GM19351 (cell line): ENCODE measurements at regions not wholly inside any gene's neighbourhood (a gene's known extent, or its start where the extent isn't known, plus 50 kb on each side); places are given as distances from the start of the nearest gene placed in this dataset.

Experiments
- ATAC-seq: cut with Tn5 transposase; IDR thresholded peaks from one replicate; pipeline ENCODE4 v1.9.1; 2021; ENCODE audit warnings: mild to moderate bottlenecking, moderate library complexity; ENCODE audit not compliant: unreplicated experiment

DNA sequence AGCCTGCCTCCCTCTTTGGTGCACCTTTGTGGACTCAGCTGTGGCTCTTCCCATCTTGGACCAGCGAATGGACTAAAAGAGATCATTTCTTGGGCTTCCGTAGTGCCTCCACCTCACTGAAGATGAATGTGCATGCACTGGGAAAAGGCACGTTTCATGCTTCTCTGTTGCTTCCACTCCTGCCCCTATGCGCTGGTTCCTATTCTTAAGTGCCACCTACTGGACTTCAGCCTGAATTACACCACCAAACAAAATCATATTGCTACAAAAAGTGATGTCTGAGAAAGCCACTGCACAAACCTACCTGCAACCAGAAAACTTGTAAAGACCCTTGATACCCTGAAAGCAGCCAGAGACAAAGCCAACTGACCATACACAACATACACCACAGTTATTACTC, 695.6 kb downstream of the TSN start:
- ATAC-seq: no peak

DNA sequence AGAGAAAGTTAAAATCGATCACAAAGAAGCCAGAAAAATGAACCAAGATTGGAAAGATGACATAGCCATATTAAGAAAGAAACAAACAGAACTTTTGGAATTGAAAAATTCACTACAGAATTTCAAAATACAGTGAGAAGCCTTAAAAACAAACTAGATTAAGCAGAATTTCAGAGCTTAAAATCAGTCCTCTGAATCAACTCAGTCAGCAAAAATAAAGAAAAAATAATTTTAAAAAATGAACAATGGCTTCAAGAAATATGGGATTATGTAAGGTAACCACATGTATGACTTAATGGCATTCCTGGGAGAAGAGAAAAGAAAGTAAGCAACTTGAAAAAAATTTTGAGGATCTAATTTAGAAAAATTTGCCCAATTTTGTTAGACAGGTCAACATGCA, 696.2 kb downstream of the TSN start:
- ATAC-seq: no peak

DNA sequence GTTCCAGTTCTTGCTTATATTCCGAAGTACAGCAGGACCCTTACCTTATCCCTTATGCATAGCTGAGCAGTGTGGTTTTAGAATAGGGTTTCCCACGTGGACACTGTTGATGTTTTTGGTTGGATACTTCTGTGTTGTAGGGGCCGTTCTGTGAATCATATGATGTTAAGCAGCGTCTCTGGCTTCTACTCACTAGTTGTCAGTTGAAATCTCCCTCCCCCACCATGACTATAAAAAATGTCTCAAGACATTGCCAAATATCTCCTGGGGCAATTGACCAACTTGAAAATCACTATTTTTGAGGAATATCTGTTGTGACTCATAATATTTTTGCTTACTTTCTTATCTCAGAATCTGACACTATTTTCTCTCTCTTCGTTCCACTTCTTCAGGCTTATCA, 713.7 kb downstream of the TSN start:
- no peak for ATAC-seq

DNA sequence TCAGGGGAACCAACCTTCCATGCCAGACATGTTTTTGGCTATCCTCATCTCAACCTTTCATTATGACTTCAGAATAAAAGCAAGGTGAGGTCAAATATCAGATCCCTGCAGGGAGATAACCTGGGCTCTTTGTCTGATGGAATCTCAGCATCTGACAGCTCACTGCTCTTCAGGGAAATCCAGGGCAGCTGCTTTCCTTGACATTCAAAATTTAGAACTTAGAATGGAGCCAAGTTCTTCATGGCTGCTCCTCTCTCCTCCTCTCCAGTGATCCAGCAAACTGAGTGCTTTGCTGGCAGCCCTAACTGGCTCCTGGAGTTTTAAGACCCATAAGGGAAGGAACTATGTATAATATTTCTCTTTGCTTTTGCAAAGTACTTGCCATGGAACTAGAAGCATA, 716.3 kb downstream of the TSN start:
- ATAC-seq: no peak

DNA sequence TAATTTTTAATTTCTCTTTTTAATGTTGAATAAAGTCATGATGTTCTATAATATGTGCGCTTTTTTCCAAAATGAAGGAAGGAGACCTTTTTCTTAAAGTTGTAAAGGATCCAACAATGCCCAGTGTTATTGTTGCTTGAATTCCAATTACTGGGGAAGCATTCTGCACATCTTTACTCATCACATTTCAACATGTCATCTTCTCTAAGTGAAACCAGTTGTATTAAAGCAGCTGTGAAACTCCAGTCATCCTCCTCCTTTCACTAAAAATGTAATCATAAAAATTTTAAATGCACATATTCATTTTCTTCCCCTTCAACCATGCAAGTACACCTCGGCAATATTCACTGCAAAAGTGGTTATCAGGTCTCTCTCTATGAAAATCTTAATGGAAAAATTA, 722.7 kb downstream of the TSN start:
- no peak for ATAC-seq

DNA sequence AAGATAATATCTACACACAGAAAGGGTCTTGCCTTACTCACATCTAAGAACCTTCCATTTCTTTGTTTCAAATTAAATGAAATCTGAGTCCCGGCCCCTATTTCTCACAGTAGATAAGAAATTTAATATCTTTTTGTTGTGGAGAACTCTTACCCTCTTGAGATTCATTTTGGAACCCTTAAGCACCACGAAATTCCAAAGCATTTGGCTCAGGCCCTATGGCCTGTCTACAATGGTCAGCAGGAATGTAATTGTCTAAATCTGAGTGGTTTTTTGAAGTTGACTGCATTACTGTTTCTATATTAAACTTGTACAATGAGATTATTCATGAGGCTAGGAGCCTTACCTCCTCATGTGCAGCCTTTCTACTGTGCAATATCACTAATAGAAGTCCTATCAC, 723.3 kb downstream of the TSN start:
- no peak for ATAC-seq

DNA sequence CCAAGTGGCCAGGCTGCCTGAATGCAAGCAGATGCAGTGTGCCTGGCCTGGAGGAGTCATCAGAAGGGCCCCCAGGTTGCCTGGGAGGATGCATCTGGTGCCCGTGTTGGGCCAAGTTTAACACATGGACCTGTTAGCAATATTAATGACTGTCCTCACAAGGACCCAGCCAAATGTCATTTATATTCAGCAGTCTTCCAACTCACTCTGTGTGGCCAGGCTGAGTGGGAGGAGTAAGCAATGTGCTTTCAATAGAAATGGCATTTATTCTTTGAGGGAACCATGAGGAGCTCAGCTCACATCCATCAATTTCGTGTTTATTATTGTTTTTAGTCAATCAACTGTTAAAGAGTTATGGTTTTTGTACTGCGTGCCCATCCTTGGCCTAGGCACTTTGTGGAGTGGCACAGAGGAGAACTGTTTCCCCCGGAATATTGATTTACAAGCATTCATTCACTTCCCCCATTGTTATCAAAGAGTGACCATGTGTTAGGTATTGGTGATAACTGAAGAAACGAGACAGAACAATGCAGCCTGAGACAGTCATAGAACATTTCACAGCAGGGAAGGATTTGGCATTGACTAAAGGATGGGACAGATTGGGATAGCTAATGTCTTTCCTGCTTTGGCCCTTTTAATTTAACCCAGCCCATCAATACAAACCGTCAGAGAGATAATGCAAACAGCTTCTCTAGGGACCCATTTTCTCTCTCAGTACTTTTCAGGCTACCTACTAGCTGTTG, 725.2 kb downstream of the TSN start:
- no peak for ATAC-seq

DNA sequence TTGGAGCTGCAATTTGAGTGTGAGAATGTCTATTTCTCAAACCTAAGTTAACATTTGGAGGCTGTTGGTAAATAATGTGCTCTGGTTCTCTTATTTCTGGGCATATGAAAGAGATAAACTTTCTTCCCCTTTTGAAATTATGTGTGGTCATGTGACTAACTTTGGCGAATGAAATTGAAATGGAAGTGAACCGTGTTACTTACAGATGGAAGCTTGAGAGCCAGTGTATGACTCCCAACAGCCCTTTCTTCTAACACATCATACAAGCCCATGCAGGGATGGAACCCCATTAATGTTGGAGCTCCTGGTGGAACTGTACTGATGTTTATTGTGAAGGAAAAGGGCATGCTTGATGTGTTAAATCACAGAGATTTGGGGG, 725.8 kb downstream of the TSN start:
- ATAC-seq: no peak

DNA sequence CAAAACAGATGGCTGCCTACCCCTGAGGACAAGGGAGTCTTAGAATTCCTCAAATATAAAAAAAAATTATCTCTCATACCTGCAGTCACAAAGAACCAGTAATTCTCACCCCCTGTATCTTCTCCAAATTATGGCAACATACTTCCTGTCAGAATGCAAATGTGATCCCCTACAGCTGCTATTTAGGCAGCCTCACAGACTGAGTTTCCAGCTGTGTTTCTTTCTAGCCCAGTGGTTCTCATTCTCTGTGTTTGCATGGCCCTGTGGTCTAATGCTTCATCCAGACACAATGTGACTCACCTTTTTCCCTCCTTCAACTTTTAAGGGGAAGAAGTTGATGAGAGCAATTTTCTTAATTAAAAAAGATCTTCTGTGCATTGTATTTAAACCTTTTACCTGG, 726.3 kb downstream of the TSN start:
- ATAC-seq: no peak

DNA sequence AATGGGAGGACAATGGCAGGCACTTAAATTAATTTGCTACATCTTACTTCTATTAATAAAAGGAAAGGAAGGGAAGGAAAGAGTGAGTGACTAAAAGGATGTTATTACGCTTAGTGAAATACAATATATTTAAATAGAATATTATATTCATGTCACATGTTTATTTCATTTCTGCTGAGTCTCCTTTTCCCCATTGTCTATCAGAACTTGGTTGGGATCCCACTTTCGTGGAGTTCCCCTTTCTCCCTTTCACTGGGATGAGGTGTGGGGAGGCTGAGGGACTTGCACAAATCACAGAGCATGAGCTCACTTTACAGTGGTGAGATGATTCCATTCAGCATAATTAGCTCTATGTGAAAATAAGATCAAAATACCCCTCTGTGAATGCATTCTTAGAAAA, 730.6 kb downstream of the TSN start:
- ATAC-seq: no peak

DNA sequence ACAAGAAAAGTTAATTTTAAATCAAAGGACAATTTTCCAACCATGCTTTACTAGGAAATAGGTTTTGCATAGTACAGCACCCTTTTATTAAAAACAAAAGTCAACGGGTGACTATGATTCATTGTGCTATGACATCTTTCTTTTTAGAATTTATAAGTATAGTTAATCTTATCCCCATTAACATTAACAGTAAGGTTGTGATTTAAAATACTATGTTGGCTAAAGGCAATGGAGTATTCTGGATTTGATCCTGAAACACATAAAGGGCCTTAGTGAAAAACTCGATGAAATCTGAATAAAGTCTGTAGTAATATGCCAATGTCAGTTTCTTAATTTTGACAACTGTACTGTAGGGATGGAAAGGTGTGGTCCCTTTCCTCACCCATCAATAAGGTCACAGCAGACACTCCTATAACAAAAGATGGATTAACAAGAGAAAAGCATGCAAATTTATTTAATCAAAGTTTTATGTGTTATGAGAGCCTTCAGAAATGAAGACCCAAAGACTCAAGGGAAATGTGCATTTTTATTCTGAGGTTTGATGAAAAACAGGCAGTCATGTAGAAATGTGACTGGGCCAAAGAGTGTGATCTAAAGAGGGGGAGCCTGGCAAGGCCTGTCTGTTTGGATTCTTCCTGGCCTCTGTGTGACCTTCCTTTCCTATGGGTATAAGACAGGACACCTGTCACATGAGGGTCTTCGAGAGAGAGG, 731.4 kb downstream of the TSN start:
- no peak for ATAC-seq

DNA sequence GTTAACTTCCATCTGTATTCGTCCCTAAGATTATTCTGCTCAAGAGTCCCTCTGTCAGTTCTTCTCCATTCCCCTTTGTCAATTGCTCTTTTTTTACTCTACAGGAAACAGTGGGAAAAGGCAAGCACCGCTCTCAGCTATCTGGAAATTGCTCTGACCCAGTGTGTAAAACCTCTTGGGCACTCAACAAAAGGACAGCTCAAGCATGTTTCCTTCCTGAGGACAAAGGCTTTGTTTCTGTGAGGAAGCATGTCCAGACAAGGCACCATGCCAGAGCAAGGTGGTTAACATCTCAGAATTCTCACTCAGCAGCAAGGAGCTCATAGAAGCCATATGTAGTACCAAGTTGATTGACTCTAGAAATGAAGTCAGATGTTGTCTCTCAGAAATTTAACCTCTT, 735.6 kb downstream of the TSN start:
- no peak for ATAC-seq

DNA sequence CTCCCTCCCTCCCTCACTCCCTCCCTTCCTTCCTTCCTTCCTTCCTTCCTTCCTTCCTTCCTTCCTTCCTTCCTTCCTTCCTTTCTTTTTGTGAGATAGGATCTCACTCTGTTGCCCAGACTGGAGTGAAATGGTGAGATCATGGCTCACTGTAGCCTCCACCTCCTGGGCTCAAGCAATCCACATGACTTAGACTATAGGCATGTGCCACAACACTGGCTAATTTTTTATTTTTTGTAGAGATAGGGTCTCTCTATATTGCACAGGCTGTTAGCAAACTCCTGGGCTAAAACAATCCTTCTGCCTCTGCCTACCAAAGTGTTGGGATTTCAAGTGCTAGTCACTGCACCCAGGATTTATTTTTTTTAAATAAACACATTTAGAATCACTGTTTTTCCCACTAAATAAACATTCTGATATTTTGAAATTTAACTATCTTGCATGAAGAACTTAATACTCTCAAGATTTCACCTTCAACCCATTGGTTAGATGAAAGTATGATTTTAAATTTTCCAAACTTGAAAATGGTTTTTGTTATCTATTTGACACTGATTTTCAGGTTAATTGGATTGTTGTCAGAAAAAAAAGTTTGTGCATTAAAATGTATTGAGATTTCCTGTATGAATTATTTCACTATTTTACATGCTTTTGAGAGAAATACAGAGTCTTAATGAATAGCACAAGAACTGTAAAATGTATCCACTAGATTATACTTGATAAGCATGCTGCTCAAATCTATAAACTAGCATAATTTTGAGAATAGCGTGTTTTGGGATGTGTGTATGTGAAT, 745.1 kb downstream of the TSN start:
- ATAC-seq: no peak

DNA sequence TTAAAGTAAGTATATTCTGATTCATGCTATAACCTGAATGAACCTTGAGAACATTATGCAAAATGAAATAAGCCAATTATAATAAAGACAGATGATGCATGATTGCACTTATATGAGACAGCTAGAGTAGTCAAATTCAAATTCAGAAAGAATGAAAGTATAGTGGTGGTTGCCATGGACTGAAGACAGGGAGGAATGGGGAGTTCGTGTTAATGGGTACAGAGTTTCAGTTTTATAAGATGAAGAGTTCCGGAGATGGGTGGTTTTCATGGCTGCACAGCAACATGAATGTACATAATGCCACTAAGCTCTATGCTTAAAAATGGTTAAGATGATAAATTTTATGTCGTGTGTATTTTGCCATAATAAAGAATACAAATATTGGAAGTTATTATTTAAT, 751.2 kb downstream of the TSN start:
- ATAC-seq: no peak

DNA sequence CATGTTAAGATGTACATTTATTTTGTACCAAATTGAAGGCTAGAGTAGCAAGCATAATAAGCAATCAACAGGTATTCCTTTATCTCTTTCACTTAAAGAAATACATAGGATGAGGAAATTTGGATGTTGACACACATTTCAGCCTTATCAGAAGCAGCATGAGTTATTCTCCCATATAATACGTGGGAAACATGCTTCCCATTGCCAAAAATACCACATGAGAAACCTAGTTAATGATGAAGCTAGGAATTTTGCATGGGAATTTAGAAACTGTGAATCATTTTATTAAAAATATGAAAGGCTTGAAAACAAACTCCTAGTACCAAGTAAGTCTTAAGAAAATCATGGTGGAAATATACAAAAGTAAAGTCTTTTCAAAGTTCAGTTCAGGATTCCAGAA, 751.8 kb downstream of the TSN start:
- ATAC-seq: no peak

DNA sequence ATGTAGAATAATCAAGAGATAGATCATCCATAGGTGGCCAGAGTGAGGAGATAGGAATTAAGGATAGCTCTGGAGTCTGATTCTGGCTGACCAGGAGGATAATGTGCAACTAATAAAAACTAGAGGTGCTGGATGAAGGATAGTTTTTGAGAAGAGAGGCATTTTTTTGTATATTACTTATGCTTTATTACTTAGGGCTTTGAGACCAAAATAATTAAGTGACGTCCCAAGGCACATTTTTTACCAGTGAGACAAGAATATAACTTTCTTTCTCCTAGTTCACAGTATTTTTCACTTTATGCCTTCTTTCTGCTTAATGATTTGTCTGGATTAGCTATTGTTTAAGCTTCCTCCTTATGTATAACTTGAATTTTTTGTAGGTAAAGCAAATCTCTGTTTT, 756.6 kb downstream of the TSN start:
- ATAC-seq: no peak

DNA sequence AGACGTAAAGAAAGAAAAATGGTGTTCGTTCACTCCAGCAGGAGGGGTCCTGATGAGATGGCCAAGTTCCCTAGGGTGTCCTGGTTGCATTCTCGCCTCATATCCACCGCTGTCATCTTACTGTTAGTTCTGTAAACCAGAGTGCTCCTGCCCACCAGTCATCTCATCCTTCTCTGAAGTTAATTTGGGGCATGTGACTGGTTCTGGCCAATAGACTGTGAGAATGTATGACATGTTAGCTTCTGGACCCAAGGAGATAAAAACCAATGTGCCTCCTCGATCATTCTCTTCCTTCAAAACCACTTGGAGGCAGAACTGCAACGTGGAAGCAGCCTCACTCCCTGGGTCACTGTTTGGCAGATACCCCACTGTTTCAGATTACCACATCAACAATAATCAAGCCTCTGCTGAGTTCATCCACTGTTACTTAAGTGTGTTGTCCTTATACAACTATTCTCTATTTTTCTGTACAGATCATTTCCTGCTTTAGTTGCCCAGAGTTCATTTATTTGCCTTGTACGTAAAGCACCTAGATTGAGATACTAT, 759.1 kb downstream of the TSN start:
- no peak for ATAC-seq

DNA sequence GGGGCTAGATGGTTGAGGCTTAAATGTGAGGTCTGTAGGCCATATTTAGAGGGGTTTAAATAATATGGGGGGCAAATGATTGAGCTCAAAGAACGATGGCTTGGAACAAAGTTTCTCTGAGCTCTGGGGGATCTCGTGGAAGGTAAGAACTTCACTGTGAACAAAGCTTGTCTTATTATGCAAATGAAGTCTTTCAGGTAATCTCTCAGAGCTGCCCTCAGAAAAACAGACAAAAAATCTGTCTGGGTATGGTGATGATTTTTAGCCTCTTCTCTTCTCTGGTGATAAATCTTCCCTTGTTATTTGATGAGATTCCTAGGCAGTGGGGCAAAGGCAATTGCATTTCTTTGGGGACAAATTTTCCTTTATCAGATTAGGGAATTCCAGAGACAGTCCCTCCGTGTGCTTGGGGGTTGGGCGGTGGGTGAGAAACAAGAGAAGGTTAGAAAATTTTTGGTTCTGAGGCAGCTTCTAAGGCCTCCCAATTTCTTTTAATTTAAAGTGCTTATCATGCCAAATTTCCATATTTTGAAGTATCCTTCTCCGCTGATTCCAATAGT, 760.4 kb downstream of the TSN start:
- no peak for ATAC-seq

DNA sequence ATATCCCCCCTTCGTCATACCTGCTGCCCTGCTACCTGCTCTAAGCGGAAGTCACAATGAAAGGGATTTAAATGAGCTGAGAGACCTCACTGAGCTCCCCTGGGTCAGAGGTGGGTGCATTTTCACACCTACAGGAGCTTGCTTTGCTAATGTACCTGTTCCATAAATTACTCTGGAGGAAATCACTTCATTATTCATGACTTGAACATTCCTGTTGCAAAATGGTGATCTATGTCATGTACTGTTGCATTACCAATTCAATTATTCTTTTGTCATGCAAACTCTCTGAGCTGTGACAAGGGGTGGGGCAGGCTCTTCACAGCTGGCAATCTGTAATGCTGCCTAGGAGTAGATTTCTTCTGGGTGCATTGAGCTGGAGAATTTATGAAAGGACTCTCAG, 761.3 kb downstream of the TSN start:
- no peak for ATAC-seq

DNA sequence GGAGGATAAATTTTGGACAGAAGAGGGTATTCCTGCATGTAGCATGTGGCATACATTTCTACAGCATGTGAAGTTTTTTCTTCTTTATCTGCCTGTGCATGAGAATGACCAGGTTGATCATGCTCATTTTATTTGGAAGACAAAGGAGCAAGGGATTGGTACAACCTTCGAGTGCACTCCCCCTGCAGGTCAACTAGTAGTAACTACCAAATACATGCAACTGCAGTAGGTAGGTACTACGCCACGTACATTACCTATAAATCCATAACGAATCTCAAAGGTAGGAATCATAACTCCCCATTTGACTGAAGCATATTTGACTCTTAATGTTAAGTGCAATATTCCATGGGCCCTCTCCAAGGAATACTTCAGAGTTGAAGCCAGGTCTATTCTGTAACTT, 763.9 kb downstream of the TSN start:
- no peak for ATAC-seq

DNA sequence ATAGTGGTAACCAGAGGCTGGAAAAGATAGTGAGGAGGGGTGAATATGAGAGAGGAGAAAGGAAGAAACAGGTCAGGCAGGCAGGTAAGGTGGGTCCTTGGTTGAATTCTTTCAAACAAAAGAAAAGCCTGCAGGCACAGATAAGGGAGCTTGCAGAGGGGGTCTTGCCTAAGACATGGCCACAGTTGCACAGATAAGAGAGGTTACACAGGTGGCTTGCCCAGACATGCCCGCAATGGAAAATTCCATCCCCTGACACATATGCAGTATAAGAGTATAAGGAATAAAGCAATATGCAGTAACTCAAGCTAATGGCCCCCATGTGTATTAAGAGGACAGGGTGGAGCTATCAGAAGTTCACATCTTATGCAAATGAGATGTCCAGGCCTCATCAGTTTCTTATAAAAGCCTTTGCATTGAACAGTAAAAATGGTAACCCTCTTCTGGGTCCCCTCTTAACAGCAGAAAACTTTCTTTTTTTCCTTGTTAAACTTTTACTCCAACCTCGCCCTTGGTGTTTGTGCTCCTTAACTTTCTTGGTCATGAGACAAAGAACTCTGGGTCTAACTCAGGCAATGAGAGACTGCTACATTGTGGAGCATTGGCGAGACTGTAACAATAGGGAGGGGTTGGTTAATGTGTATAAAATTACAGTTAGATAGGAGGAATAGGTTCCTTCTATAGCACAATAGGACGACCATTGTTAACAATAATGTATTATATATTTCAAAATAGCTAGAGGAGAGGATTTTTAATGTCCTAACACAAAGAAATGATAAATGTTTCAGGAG, 764.6 kb downstream of the TSN start:
- no peak for ATAC-seq
